ENCODE measurements at regions not wholly inside any gene's neighbourhood (a gene's known extent, or its start where the extent isn't known, plus 50 kb on each side); places are given as distances from the start of the nearest gene placed in this dataset.

GRCh38 chr16:82404586-82405315 lies 222.0 kb upstream of the CDH13 start:
- no peaks in the 10 kb centered on the region for H3K4me1 ChIP-seq (ENCODE audit: control insufficient read depth, extremely low read depth, insufficient read depth, low read length)
- POLR2A ChIA-PET = no interaction called here
- no TSS peak for BruUV-seq (replicated peaks)
- peaks cover 2% of the 10 kb centered on the region for H4K20me1 ChIP-seq (replicated peaks; ENCODE audit: control insufficient read depth, extremely low read depth, insufficient read depth, low read length)
- TF ChIP-seq JUN (IDR thresholded peaks at IDR 0.05; ENCODE audit: borderline replicate concordance, insufficient read depth, insufficient read length, low read depth) = no peak
- TF ChIP-seq EZH2 (IDR thresholded peaks at IDR 0.05; ENCODE audit: borderline replicate concordance, low read depth, low read length, severe bottlenecking) = no peak
- no peak for TF ChIP-seq POLR2A (IDR thresholded peaks at IDR 0.05; ENCODE audit: low read depth, low read length)
- TF ChIP-seq, protein P1, sequence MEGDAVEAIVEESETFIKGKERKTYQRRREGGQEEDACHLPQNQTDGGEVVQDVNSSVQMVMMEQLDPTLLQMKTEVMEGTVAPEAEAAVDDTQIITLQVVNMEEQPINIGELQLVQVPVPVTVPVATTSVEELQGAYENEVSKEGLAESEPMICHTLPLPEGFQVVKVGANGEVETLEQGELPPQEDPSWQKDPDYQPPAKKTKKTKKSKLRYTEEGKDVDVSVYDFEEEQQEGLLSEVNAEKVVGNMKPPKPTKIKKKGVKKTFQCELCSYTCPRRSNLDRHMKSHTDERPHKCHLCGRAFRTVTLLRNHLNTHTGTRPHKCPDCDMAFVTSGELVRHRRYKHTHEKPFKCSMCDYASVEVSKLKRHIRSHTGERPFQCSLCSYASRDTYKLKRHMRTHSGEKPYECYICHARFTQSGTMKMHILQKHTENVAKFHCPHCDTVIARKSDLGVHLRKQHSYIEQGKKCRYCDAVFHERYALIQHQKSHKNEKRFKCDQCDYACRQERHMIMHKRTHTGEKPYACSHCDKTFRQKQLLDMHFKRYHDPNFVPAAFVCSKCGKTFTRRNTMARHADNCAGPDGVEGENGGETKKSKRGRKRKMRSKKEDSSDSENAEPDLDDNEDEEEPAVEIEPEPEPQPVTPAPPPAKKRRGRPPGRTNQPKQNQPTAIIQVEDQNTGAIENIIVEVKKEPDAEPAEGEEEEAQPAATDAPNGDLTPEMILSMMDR (IDR thresholded peaks at IDR 0.05; ENCODE audit: extremely low read depth in 1 of 2, insufficient read depth in 1 of 2, low read depth in 1 of 2, low read length in 2 of 2) = no peak
- TF ChIP-seq, protein P2, sequence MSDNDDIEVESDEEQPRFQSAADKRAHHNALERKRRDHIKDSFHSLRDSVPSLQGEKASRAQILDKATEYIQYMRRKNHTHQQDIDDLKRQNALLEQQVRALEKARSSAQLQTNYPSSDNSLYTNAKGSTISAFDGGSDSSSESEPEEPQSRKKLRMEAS (IDR thresholded peaks at IDR 0.05; ENCODE audit: insufficient read depth, insufficient read length) = no peak
- no peak for TF ChIP-seq POLR2AphosphoS5 (IDR thresholded peaks at IDR 0.05; ENCODE audit: insufficient read depth, low read depth, low read length)
- TF ChIP-seq GATA2 (IDR thresholded peaks at IDR 0.05; ENCODE audit: insufficient read depth, insufficient read length, low read depth, low read length) = no peak
- no peaks in the 10 kb centered on the region for H3K36me3 ChIP-seq (ENCODE audit: control insufficient read depth in 2 of 2, extremely low read depth in 1 of 2, insufficient read depth in 2 of 2, low read length in 2 of 2)
- H2AFZ ChIP-seq (ENCODE audit: low read depth, low read length) = no peak overlapping the region
- no peak overlapping the region for H3K4me2 ChIP-seq (ENCODE audit: insufficient read depth, low read length)
- no peak for FAIRE-seq
- no peaks in the 10 kb centered on the region for H3K79me2 ChIP-seq (ENCODE audit: control insufficient read depth, insufficient read depth, low read length)
- DNase-seq (ENCODE audit: low read depth, low spot score) = no peak
- dilution Hi-C loops (cut with MboI; ENCODE audit: extremely low pct_ligation_motif_present, low sequenced_read_pairs) (no loop called here), intact Hi-C loops (cut with micrococcal nuclease) (no loop called here)
- H3K27me3 ChIP-seq (ENCODE audit: control insufficient read depth in 2 of 2, insufficient read depth in 2 of 2, low read length in 2 of 2) = peaks cover 5 to 9% of the 10 kb centered on the region in 2 experiments
- no peaks in the 10 kb centered on the region for H3K9me1 ChIP-seq (replicated peaks; ENCODE audit: control insufficient read depth, extremely low read depth, insufficient read depth, low read length)
- CTCF ChIA-PET = no interaction called here
- H3K27ac ChIP-seq (ENCODE audit: insufficient read depth, low read depth, low read length) = no peak overlapping the region
- no peak overlapping the region for H3K4me3 ChIP-seq (replicated peaks in 1 of 3; ENCODE audit: insufficient read depth in 1 of 3, low read depth in 1 of 3, low read length in 3 of 3)
- no peak overlapping the region for H3K9ac ChIP-seq (replicated peaks; ENCODE audit: extremely low read depth, insufficient read depth, low read length)
- H3K9me3 ChIP-seq (replicated peaks; ENCODE audit: control insufficient read depth, insufficient read depth, low read length) = no peaks in the 10 kb centered on the region

Data from endothelial cell of umbilical vein (primary cell).